Neural cell (in vitro differentiated cells): ENCODE measurements at regions not wholly inside any gene's neighbourhood (a gene's known extent, or its start where the extent isn't known, plus 50 kb on each side); places are given as distances from the start of the nearest gene placed in this dataset.

Experiments
- H2AFZ ChIP-seq: fragments of 200-600, 300-800 bp; sonication (generic), shearing (Covaris generic); 2 replicates; pipeline ENCODE4 v1.6.0; 2014; ENCODE audit warnings: low read depth, mild to moderate bottlenecking, antibody characterized with exemption, low read length, moderate library complexity
- H3F3A ChIP-seq: fragments of 200-600 bp; shearing (Covaris generic); 2 replicates; pipeline ENCODE4 v1.6.1; 2016; ENCODE audit warnings: mild to moderate bottlenecking, moderate library complexity, mixed read lengths, antibody characterized with exemption, low read length; ENCODE audit not compliant: insufficient read depth, poor library complexity, severe bottlenecking
- H3K27ac ChIP-seq: fragments of 200-600, 300-800 bp; sonication (generic), shearing (Covaris generic); 2 replicates; pipeline ENCODE4 v1.5.1; 2014; ENCODE audit warnings: mild to moderate bottlenecking, low read length, moderate library complexity
- H3K27me3 ChIP-seq: fragments of 300-800, 200-600 bp; sonication (generic), shearing (Covaris generic); 2 replicates; pipeline ENCODE4 v1.6.0; 2014; ENCODE audit warnings: mild to moderate bottlenecking, low read depth, low read length, moderate library complexity; ENCODE audit not compliant: insufficient read depth
- H3K36me3 ChIP-seq: fragments of 300-800, 200-600 bp; sonication (generic), shearing (Covaris generic); 2 replicates; pipeline ENCODE4 v1.5.1; 2014; ENCODE audit warnings: mild to moderate bottlenecking, antibody characterized with exemption, low read length, moderate library complexity; ENCODE audit not compliant: insufficient read depth
- H3K4me2 ChIP-seq: fragments of 300-800, 200-600 bp; sonication (generic), shearing (Covaris generic); 2 replicates; pipeline ENCODE4 v1.6.0; 2014; ENCODE audit warnings: mild to moderate bottlenecking, low read length
- H3K4me3 ChIP-seq: fragments of 300-800, 200-600 bp; sonication (generic), shearing (Covaris generic); 2 replicates; pipeline ENCODE4 v1.5.1; 2014; ENCODE audit warnings: mild to moderate bottlenecking, low read length, moderate library complexity
- H3K79me2 ChIP-seq: fragments of 200-600 bp; shearing (Covaris generic); replicated peaks from 2 replicates; pipeline ENCODE4 v1.6.0; 2014; ENCODE audit warnings: mild to moderate bottlenecking, low read length, moderate library complexity; ENCODE audit not compliant: insufficient read depth
- H3K9ac ChIP-seq: fragments of 300-800, 200-600 bp; sonication (generic), shearing (Covaris generic); 2 replicates; pipeline ENCODE4 v1.6.1; 2016; ENCODE audit warnings: mild to moderate bottlenecking, low read length, mixed read lengths
- H3K9me2 ChIP-seq: fragments of 200-600 bp; shearing (Covaris generic); 2 replicates; pipeline ENCODE4 v1.6.1; 2016; ENCODE audit warnings: mild to moderate bottlenecking, low read length, mixed read lengths; ENCODE audit not compliant: insufficient read depth
- H3K9me3 ChIP-seq: fragments of 200-600, 300-800 bp; sonication (generic), shearing (Covaris generic); 2 replicates; pipeline ENCODE4 v1.6.1; 2016; ENCODE audit warnings: mild to moderate bottlenecking, mixed run types, low read length, moderate library complexity, mixed read lengths
- H4K20me1 ChIP-seq: fragments of 200-600 bp; shearing (Covaris generic); 2 replicates; pipeline ENCODE4 v1.6.1; 2016; ENCODE audit warnings: mild to moderate bottlenecking, mixed run types; ENCODE audit not compliant: insufficient read depth
- CTCF ChIP-seq: fragments of 450-650 bp; IDR thresholded peaks from 2 replicates; pipeline ENCODE4 v1.5.1; 2014; ENCODE audit warnings: antibody characterized with exemption, mild to moderate bottlenecking, moderate library complexity; ENCODE audit not compliant: poor library complexity, severe bottlenecking
- EP300 ChIP-seq: fragments of 450-650 bp; conservative IDR thresholded peaks from 2 replicates; pipeline ENCODE4 v1.6.1; 2014; ENCODE audit warnings: antibody characterized with exemption, mild to moderate bottlenecking, moderate library complexity; ENCODE audit not compliant: poor library complexity, severe bottlenecking
- EZH2 ChIP-seq: fragments of 200-600, 300-800 bp; shearing (Covaris generic), sonication (generic); IDR thresholded peaks from 2 replicates; pipeline ENCODE4 v1.6.1; 2014; ENCODE audit warnings: antibody characterized with exemption, low read length, borderline replicate concordance, mild to moderate bottlenecking; ENCODE audit not compliant: insufficient read depth, poor library complexity, severe bottlenecking
- MXI1 ChIP-seq: fragments of 450-650 bp; conservative IDR thresholded peaks from 2 replicates; pipeline ENCODE4 v1.6.1; 2014; ENCODE audit warnings: antibody characterized with exemption, mild to moderate bottlenecking; ENCODE audit not compliant: poor library complexity, severe bottlenecking
- POLR2AphosphoS5 ChIP-seq: IDR thresholded peaks from 2 replicates; pipeline ENCODE4 v1.6.1; 2012
- RAD21 ChIP-seq: fragments of 450-650 bp; conservative IDR thresholded peaks from 2 replicates; pipeline ENCODE4 v1.6.1; 2014; ENCODE audit warnings: antibody characterized with exemption, mild to moderate bottlenecking, moderate library complexity
- REST ChIP-seq: IDR thresholded peaks from 2 replicates; pipeline ENCODE4 v1.6.1; 2012; ENCODE audit warnings: borderline replicate concordance
- SMC3 ChIP-seq: fragments of 450-650 bp; conservative IDR thresholded peaks from 2 replicates; pipeline ENCODE4 v1.6.1; 2014; ENCODE audit warnings: antibody characterized with exemption, mild to moderate bottlenecking, moderate library complexity; ENCODE audit not compliant: poor library complexity
- TAF1 ChIP-seq: IDR thresholded peaks from 2 replicates; pipeline ENCODE4 v1.6.1; 2012; ENCODE audit warnings: low read depth

GRCh38 chr18:39167990-39168389, 1602.4 kb upstream of the CELF4 start (continued):
- no peak for TF ChIP-seq SMC3

GRCh38 chr18:39166776-39167175, 1601.2 kb upstream of the CELF4 start:
- Histone ChIP-seq H4K20me1 (no peaks in the 10 kb centered on the region), H3K9me2 (no peaks in the 10 kb centered on the region), H3K4me2 (no peak overlapping the region), H3K79me2 (no peaks in the 10 kb centered on the region), H3K36me3 (no peaks in the 10 kb centered on the region), H3F3A (no peaks in the 10 kb centered on the region), H3K27me3 (no peaks in the 10 kb centered on the region), H3K9me3 (no peaks in the 10 kb centered on the region), H3K9ac (no peak overlapping the region), H3K27ac (no peak overlapping the region), H2AFZ (no peak overlapping the region), H3K4me3 (no peak overlapping the region)
- TF ChIP-seq RAD21: no peak
- no peak for TF ChIP-seq TAF1
- no peak for TF ChIP-seq SMC3
- no peak for TF ChIP-seq REST
- TF ChIP-seq EZH2: no peak
- no peak for TF ChIP-seq CTCF
- TF ChIP-seq MXI1: no peak

- no peak overlapping the region for H3K9ac ChIP-seq
- H3K79me2 ChIP-seq: no peaks in the 10 kb centered on the region
- H3K9me3 ChIP-seq: no peaks in the 10 kb centered on the region
- H3K9me2 ChIP-seq: no peaks in the 10 kb centered on the region
- TF ChIP-seq REST (no peak), POLR2AphosphoS5 (no peak), CTCF (no peak), TAF1 (no peak), EZH2 (no peak), SMC3 (no peak), RAD21 (no peak), MXI1 (no peak), EP300 (no peak)
- no peak overlapping the region for H3K4me3 ChIP-seq
- H3K27ac ChIP-seq: no peak overlapping the region
- H4K20me1 ChIP-seq: no peaks in the 10 kb centered on the region
- H3K4me2 ChIP-seq: no peak overlapping the region
- no peaks in the 10 kb centered on the region for H3F3A ChIP-seq
- no peak overlapping the region for H2AFZ ChIP-seq
- no peaks in the 10 kb centered on the region for H3K27me3 ChIP-seq
- H3K36me3 ChIP-seq: no peaks in the 10 kb centered on the region
Measured at GRCh38 chr18:39162013-39162827, 1596.6 kb upstream of the CELF4 start.
